NOMO-1 treated with dmso at 0.1 percent for 144 hours (cell line): ENCODE measurements at regions not wholly inside any gene's neighbourhood (a gene's known extent, or its start where the extent isn't known, plus 50 kb on each side); places are given as distances from the start of the nearest gene placed in this dataset.
A peak's percentile ranks its signal among the peaks of the same experiment; 100 is the strongest.
"Not testable (repeated sequence)": the region's sequence is repeated elsewhere in the genome, so short reads cannot be mapped to it uniquely, and the experiment has no call there.

Experiments
- DNase-seq: peaks from one replicate; lab custom pipeline; 2025; ENCODE audit not compliant: unreplicated experiment; lab: John Stamatoyannopoulos, UW

DNA sequence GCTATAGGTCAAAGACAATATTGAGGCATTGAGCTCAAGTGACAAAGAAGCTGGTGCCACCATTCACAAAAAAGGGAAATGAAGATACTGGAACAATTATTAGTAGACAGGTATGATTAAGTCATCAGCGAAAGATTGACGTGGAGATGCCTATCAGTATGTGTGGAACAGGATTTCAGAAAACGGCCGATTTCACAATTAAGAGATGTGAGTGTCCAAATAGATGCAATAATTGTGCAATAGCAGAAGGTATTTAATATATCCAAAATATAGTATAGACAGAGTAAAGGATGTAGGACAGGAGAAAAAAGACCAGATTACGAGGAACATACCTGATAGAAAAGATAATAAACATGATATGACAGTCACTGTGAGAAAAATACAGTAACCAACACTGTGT lies 433.1 kb downstream of the C12orf50 start:
- no peak for DNase-seq

DNA sequence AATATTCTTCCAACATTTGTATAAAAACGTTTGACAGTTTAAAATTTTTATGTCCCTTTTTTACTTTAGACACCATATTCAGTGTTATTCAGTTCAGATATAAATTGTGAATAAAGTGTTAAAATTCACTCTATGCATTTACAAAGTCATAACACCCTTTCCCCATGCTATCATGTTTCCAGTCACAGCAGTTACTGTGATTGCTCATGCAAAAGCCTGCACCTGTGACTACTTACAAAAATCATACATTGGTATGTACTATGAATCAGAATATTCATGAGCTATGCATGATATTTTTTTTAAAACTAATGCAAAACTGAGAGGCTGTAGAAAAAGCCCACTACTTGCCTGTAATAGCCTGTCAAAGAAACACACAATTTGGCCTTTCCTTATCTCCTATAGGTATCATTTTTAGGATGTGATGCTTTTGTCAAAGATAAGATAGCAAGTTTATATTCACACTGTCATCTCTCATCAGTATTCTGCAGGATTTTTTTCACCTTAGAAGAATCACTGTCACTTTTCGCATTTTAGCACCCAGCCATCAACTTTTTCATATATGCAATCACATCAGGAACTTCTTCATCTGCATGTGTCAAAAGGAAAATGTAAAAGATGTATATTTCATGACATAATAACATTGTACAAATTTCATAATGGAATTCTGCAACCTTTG lies 443.2 kb downstream of the C12orf50 start:
- no peak for DNase-seq

DNA sequence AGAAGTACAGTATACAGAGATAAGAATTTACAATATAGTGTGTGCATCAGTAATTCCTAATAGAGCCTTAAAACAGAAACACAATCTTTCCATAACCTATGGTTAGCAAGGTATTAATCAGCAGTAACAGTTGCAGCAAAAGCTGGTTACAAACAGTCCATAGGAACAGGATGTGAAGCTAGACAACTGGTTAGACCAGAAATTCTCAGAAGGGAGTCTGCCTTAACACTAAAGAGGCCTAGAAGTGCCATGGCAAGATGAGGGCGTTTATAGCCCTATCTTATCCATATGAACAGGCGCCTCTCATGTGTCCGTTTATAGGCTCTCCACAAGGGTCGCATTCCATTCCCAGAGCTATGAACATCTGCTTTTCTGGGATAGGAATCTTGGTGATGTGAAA lies 450.1 kb downstream of the C12orf50 start:
- not testable (repeated sequence) for DNase-seq

DNA sequence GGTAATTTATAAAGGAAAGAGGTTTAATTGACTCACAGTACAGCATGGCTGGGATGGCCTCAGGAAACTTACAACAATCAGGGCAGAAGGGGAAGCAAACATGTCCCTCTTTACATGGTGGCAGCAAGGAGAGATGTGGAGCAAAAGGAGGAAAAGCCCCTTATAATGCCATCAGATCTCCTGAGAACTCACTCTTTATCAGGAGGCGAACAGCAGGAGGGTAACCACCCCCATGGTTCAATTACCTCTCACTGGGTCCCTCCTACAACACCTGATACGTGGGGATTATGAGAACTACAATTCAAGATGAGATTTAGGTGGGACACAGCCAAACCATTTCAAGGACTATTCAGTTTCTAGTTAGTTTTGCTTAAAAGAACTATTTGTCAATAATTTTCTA lies 453.3 kb downstream of the C12orf50 start:
- no peak for DNase-seq

DNA sequence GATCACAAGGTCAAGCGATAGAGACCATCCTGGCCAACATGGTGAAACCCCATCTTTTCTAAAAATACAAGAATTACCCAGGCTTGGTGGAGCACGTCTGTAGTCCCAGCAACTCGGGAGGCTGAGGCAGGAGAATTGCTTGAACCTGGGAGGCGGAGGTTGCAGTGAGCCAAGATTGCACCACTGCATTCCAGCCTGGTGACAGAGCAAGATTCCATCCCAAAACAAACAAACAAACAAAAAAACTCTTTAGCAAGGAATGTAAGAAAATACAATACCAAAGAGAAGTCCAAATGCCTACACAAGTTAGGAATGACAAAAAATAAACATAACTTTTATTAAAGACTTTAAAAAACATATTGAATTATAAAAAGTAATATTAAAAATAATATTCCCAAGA lies 462.3 kb downstream of the C12orf50 start:
- DNase-seq: not testable (repeated sequence)

- no peak for DNase-seq
Measured at GRCh38 chr12:87556985-87557384, 472.2 kb downstream of the C12orf50 start.

GRCh38 chr12:87531213-87531612 lies 498.0 kb downstream of the C12orf50 start:
- not testable (repeated sequence) for DNase-seq

DNA sequence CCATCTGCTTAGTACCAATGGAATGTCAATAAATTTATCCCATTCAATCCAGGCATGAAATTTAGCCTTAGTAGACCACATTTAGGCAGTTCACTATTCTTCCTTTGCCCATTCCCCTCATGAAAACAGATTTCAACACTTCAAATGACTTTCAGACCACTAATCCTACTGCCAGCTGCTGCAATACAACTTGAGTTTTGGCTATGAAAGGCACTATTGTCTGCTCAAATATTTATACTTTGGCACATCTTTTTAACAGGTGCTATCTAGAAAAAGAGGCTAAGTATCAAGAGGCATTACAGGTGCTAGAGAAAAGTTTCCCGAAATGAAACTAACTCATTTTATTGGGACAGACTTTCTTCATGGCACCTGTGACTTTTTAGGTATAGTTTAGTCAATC lies 499.8 kb downstream of the C12orf50 start:
- DNase-seq: no peak

- no peak for DNase-seq
Measured at GRCh38 chr12:87520968-87521367, 508.2 kb downstream of the C12orf50 start.

DNA sequence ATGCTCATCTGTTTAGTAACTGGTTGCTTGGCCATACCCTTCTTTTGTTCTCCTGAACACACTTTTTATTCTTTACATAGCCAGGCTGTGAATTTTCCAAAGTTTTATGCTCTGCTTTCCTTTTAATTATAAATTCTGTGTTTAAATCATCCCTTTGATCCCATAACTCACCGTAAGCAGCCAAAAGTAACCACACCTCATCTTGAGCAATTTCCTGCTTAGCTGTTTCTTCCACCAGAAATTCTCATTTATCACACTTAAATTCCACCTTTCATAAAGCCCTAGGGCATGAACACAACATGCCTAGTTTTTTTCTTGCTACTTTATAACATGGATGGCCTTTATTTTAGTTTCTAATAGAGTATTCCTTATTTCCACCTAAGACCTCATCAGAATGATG lies 510.7 kb downstream of the C12orf50 start:
- no peak for DNase-seq

GRCh38 chr12:87518036-87518435 lies 511.2 kb downstream of the C12orf50 start:
- DNase-seq: no peak

GRCh38 chr12:87513536-87514280 lies 515.5 kb downstream of the C12orf50 start:
- DNase-seq: no peak

- DNase-seq: no peak
Measured at GRCh38 chr12:87511371-87511770, 517.8 kb downstream of the C12orf50 start.

DNA sequence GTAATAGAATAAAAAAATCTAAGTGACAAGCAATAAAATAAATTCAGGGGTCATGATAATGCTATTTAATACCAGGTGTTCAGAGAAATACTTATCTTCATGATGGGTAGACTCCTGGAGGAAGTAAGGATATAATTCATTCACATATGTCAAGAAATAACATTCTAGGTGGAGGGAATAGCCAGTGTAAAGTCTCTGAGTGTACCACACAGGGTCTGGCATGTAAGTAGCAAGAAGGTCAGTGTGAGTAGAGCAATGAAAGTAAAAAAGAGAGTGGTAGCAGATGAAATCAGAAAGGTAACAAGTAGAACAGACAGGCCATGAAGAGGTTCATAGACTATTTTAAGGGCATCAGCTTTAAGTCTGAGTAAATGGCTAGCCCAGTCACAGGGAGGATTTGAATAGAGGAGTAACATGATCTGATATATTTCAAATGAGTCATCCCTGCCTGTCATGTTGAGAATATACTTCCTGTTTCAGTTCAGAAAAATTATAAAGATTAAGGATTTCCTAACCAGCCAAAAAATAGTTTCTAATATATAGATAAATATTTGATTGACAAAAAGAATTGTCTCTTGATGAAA lies 519.9 kb downstream of the C12orf50 start:
- DNase-seq: peak; percentile 31

DNA sequence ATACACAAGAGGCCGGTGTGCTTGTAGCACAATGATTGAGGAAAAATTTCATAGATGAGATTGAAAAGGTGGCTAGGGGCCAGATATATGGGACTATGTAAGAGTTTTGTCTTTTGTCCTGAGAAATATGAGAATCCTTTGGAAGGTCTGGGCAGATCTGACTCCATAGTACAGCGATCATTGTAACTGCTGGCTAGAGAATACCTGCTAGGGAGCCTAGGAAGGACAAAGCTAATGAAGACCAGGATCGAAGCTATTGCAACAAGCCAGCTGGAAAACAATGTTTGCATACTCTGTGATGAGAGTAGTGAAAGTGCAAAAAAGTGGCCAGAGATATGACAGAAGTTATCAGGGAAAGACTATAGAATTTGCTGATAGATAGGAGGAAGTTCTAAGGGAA lies 537.6 kb downstream of the C12orf50 start:
- DNase-seq: no peak

- DNase-seq: no peak
Measured at GRCh38 chr12:87491089-87491488, 538.1 kb downstream of the C12orf50 start.

- no peak for DNase-seq
Measured at GRCh38 chr12:87469295-87469694, 559.9 kb downstream of the C12orf50 start.

DNA sequence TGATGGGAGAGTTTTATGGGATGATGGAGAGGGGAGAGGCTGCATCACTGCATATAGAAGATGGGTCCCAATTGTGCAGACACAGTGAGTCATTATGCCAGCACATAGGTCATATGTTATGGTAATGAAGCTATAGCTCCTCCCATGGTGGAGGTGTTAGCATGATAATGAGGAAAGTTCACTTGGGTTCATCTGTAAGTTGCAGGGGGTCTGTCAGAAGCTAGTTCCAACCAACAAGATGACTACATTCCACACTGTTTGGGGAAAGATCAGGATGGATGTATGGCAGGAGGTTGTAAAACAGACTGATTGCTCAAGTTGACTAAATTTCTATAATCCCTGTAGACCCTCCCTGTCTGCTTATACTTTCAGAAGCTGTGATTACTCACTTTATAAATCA lies 561.3 kb downstream of the C12orf50 start:
- DNase-seq: no peak

- no peak for DNase-seq
Measured at GRCh38 chr12:87464565-87464964, 564.6 kb downstream of the C12orf50 start.

GRCh38 chr12:87444039-87444438 lies 585.2 kb downstream of the C12orf50 start:
- no peak for DNase-seq

DNA sequence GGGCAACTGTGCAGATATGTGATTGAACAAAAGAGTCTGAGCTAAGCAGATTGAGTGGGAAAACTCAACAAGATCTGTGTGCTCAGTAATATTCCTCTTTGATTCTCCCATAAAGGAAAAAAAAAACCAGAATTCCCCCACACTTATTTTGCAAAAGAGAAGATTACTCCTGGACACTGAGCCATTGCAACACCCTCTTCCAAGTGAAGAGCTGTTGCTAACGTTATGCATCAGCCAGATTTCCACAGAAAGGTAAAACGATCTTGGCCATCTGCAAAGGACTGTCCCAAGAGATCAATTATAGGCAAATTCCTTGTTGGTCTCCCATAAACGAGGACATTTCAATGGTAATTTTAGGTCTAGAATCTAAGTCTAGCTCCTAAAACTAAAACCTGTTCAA lies 587.7 kb downstream of the C12orf50 start:
- DNase-seq: no peak
